Thyroid gland (tissue), 4 donors: ENCODE measurements at regions not wholly inside any gene's neighbourhood (a gene's known extent, or its start where the extent isn't known, plus 50 kb on each side); places are given as distances from the start of the nearest gene placed in this dataset.

Experiments
- DNase-seq, 2 donors: peaks; one replicate each; pipeline ENCODE4 v3.0.0-alpha.2; 2019
- H3K27ac ChIP-seq, 3 donors: fragments of 200-600 bp; sonication (generic); 1 replicate in 2 of 3; 2 replicates in 1 of 3; pipeline ENCODE4 v1.5.1; 2016 to 2019; ENCODE audit warnings: mild to moderate bottlenecking in 1 of 3, moderate library complexity in 1 of 3
- H3K27me3 ChIP-seq: fragments of 200-600 bp; sonication (generic); one replicate; pipeline ENCODE4 v1.5.1; 2019
- H3K36me3 ChIP-seq, 2 donors: fragments of 200-600 bp; sonication (generic); one replicate each; pipeline ENCODE4 v1.5.1; 2016 to 2019
- H3K4me1 ChIP-seq, 2 donors: fragments of 200-600 bp; sonication (generic); one replicate each; pipeline ENCODE4 v1.5.1; 2017 to 2019
- H3K4me3 ChIP-seq, 3 donors: fragments of 200-600 bp; sonication (generic); replicated peaks in 1 of 3; 1 replicate in 2 of 3; 2 replicates in 1 of 3; pipeline ENCODE4 v1.5.1; 2016; ENCODE audit warnings: mild to moderate bottlenecking in 1 of 3
- H3K9me3 ChIP-seq: fragments of 200-600 bp; sonication (generic); one replicate; pipeline ENCODE4 v1.5.1; 2017
- CTCF ChIP-seq, 6 experiments: fragments of 200-600 bp in 3 of 6; fragments of 450-650 bp in 3 of 6; sonication (generic) in 3 of 6; IDR thresholded peaks; one replicate each; pipeline ENCODE4 v1.5.1; 2016 to 2019; ENCODE audit warnings: antibody characterized with exemption in 6 of 6, mild to moderate bottlenecking in 2 of 6, inconsistent platforms in 1 of 6, moderate library complexity in 1 of 6
- POLR2A ChIP-seq, 2 donors: fragments of 450-650 bp; IDR thresholded peaks; one replicate each; pipeline ENCODE4 v1.6.1; 2017; ENCODE audit warnings: antibody characterized with exemption in 2 of 2, mild to moderate bottlenecking in 2 of 2, moderate library complexity in 1 of 2
- WGBS, 2 donors: methylation state at CpG; one replicate each; pipeline ENCODE4 v1.1.5; 2017; 5-methylcytosine and 5-hydroxymethylcytosine counted together
- intact Hi-C: fragments of 100-400 bp; cut with DNase I; formaldehyde crosslinking; loops from one replicate; pipeline ENCODE4 v1.15.1; 2023

- no peaks in the 10 kb centered on the region for H3K4me1 ChIP-seq
- TF ChIP-seq POLR2A (IDR thresholded peaks at IDR 0.05): no peak
- intact Hi-C loops: no loop called here
- DNase-seq: no peak
- no peak overlapping the region for H3K27ac ChIP-seq
- no peaks in the 10 kb centered on the region for H3K36me3 ChIP-seq
- 48 to 53% methylated on average over 7 of the region's 7 CpGs for WGBS, 2 donors
- no peak overlapping the region for H3K4me3 ChIP-seq
- H3K9me3 ChIP-seq: no peaks in the 10 kb centered on the region
- no peaks in the 10 kb centered on the region for H3K27me3 ChIP-seq
Measured at GRCh38 chr6:6390849-6391602, 70.6 kb upstream of the F13A1 start.

- TF ChIP-seq POLR2A (IDR thresholded peaks at IDR 0.05) (no peak), CTCF (IDR thresholded peaks at IDR 0.05) (no peak)
- 70 to 73% methylated on average over 7 of the region's 7 CpGs for WGBS, 2 donors
- H3K27ac ChIP-seq: no peak overlapping the region
- H3K4me3 ChIP-seq: no peak overlapping the region
- H3K36me3 ChIP-seq: no peaks in the 10 kb centered on the region
- H3K9me3 ChIP-seq: no peaks in the 10 kb centered on the region
- DNase-seq: no peak
- intact Hi-C loops: no loop called here
- H3K27me3 ChIP-seq: no peaks in the 10 kb centered on the region
- no peaks in the 10 kb centered on the region for H3K4me1 ChIP-seq
Measured at GRCh38 chr6:6392214-6393068, 72.0 kb upstream of the F13A1 start.

GRCh38 chr6:6393069-6393529, 72.6 kb upstream of the F13A1 start:
- DNase-seq: no peak
- H3K9me3 ChIP-seq: no peaks in the 10 kb centered on the region
- TF ChIP-seq POLR2A (IDR thresholded peaks at IDR 0.05) (no peak), CTCF (IDR thresholded peaks at IDR 0.05) (no peak)
- 87 to 88% methylated on average over 6 of the region's 6 CpGs for WGBS, 2 donors
- H3K27ac ChIP-seq: no peak overlapping the region
- H3K4me1 ChIP-seq: no peaks in the 10 kb centered on the region
- H3K36me3 ChIP-seq: no peaks in the 10 kb centered on the region
- H3K4me3 ChIP-seq: no peak overlapping the region
- intact Hi-C loops: no loop called here
- H3K27me3 ChIP-seq: no peaks in the 10 kb centered on the region

GRCh38 chr6:6395581-6396197, 75.2 kb upstream of the F13A1 start:
- intact Hi-C loops: no loop called here

More at GRCh38 chr6:6395581-6396197, 75.2 kb upstream of the F13A1 start:
- DNase-seq: no peak
- Histone ChIP-seq H3K27ac (no peak overlapping the region), H3K27me3 (no peaks in the 10 kb centered on the region), H3K4me1 (no peaks in the 10 kb centered on the region), H3K4me3 (no peak overlapping the region), H3K9me3 (no peaks in the 10 kb centered on the region), H3K36me3 (no peaks in the 10 kb centered on the region)
- WGBS, 2 donors: 74 to 75% methylated on average over 5 of the region's 5 CpGs
- TF ChIP-seq CTCF (IDR thresholded peaks at IDR 0.05): no peak
- TF ChIP-seq POLR2A (IDR thresholded peaks at IDR 0.05): no peak
